Mesendoderm (in vitro differentiated cells): ENCODE measurements at regions not wholly inside any gene's neighbourhood (a gene's known extent, or its start where the extent isn't known, plus 50 kb on each side); places are given as distances from the start of the nearest gene placed in this dataset.

Experiments
- DNase-seq: peaks from one replicate; pipeline ENCODE4 v3.0.0; 2013
- H2AK5ac ChIP-seq: 2 replicates; pipeline ENCODE4 v1.6.1; 2013; ENCODE audit warnings: low read length, inconsistent platforms
- H2BK120ac ChIP-seq: 2 replicates; pipeline ENCODE4 v1.6.1; 2013; ENCODE audit warnings: low read depth, mild to moderate bottlenecking, low read length, moderate library complexity, mixed read lengths
- H2BK15ac ChIP-seq: replicated peaks from 2 replicates; pipeline ENCODE4 v1.6.1; 2013; ENCODE audit warnings: low read depth, mild to moderate bottlenecking, moderate library complexity
- H2BK5ac ChIP-seq: 2 replicates; pipeline ENCODE4 v1.6.1; 2013; ENCODE audit warnings: low read length, inconsistent platforms
- H3K18ac ChIP-seq: 2 replicates; pipeline ENCODE4 v1.6.1; 2013; ENCODE audit warnings: mild to moderate bottlenecking, low read length, mixed read lengths
- H3K23ac ChIP-seq: one replicate; pipeline ENCODE4 v1.6.1; 2013; ENCODE audit warnings: low read length
- H3K27ac ChIP-seq: 2 replicates; pipeline ENCODE4 v1.5.1; 2013; ENCODE audit warnings: low read depth, mild to moderate bottlenecking, inconsistent platforms, low read length, moderate library complexity
- H3K27me3 ChIP-seq: 2 replicates; pipeline ENCODE4 v1.6.1; 2013; ENCODE audit warnings: low read length, control low read depth, mild to moderate bottlenecking, inconsistent platforms; ENCODE audit not compliant: insufficient read depth, poor library complexity
- H3K36me3 ChIP-seq: 2 replicates; pipeline ENCODE4 v1.6.1; 2013; ENCODE audit warnings: low read length, inconsistent platforms; ENCODE audit not compliant: control insufficient read depth, insufficient read depth
- H3K4ac ChIP-seq: one replicate; pipeline ENCODE4 v1.6.1; 2013; ENCODE audit warnings: low read depth, mild to moderate bottlenecking, low read length, moderate library complexity
- H3K4me1 ChIP-seq: 2 replicates; pipeline ENCODE4 v1.6.1; 2013; ENCODE audit warnings: low read depth, low read length, inconsistent platforms; ENCODE audit not compliant: control insufficient read depth
- H3K4me2 ChIP-seq: 2 replicates; pipeline ENCODE4 v1.6.1; 2013; ENCODE audit warnings: low read length
- H3K4me3 ChIP-seq: 2 replicates; pipeline ENCODE4 v1.5.1; 2013; ENCODE audit warnings: mild to moderate bottlenecking, low read length
- H3K56ac ChIP-seq: one replicate; pipeline ENCODE4 v1.6.1; 2013; ENCODE audit warnings: low read length
- H3K79me1 ChIP-seq: 2 replicates; pipeline ENCODE4 v1.6.1; 2013; ENCODE audit warnings: low read length, inconsistent platforms
- H3K79me2 ChIP-seq: 2 replicates; pipeline ENCODE4 v1.6.1; 2013; ENCODE audit warnings: mild to moderate bottlenecking, low read length; ENCODE audit not compliant: control insufficient read depth, insufficient read depth
- H3K9ac ChIP-seq: 2 replicates; pipeline ENCODE4 v1.6.1; 2013; ENCODE audit warnings: low read length, inconsistent platforms
- H4K5ac ChIP-seq: one replicate; pipeline ENCODE4 v1.6.1; 2013; ENCODE audit warnings: low read length
- H4K8ac ChIP-seq: one replicate; pipeline ENCODE4 v1.6.1; 2013; ENCODE audit warnings: low read depth, mild to moderate bottlenecking, control low read depth, low read length, moderate library complexity
- WGBS: extraction: QIAGEN DNeasy Blood & Tissue Kit; methylation state at CpG from one replicate; pipeline ENCODE4 v1.1.7; 2013; ENCODE audit warnings: low lambda C conversion rate, missing lambda C conversion rate; ENCODE audit not compliant: insufficient coverage; ENCODE audit errors: extremely low coverage; 5-methylcytosine and 5-hydroxymethylcytosine counted together

GRCh38 chr2:239724851-239725550, 300.1 kb downstream of the NDUFA10 start:
- H3K79me1 ChIP-seq = no peaks in the 10 kb centered on the region
- no peak overlapping the region for H4K8ac ChIP-seq
- H3K27me3 ChIP-seq = no peaks in the 10 kb centered on the region
- DNase-seq = no peak
- no peak overlapping the region for H3K9ac ChIP-seq
- no peak overlapping the region for H3K23ac ChIP-seq
- H3K4me3 ChIP-seq = no peak overlapping the region
- no peaks in the 10 kb centered on the region for H3K36me3 ChIP-seq
- no peak overlapping the region for H2BK5ac ChIP-seq
- H3K4me2 ChIP-seq = no peak overlapping the region
- H2BK15ac ChIP-seq = no peak overlapping the region
- H3K4ac ChIP-seq = no peak overlapping the region
- no peak overlapping the region for H3K27ac ChIP-seq
- H4K5ac ChIP-seq = no peak overlapping the region
- no peaks in the 10 kb centered on the region for H3K4me1 ChIP-seq
- no peak overlapping the region for H3K18ac ChIP-seq
- H3K79me2 ChIP-seq = no peaks in the 10 kb centered on the region
- no peak overlapping the region for H2BK120ac ChIP-seq
- no peak overlapping the region for H2AK5ac ChIP-seq
- no CpG with 5 or more reads among the region's 14 CpGs for WGBS
- no peak overlapping the region for H3K56ac ChIP-seq

- no peaks in the 10 kb centered on the region for H3K79me1 ChIP-seq
- no CpG with 5 or more reads among the region's 16 CpGs for WGBS
- H3K18ac ChIP-seq = no peak overlapping the region
- no peak overlapping the region for H3K4me2 ChIP-seq
- no peak overlapping the region for H3K27ac ChIP-seq
- no peak overlapping the region for H2BK120ac ChIP-seq
- DNase-seq = no peak
- no peak overlapping the region for H3K23ac ChIP-seq
- no peak overlapping the region for H2AK5ac ChIP-seq
- H3K4ac ChIP-seq = no peak overlapping the region
- H3K9ac ChIP-seq = no peak overlapping the region
- H2BK15ac ChIP-seq = no peak overlapping the region
- H3K27me3 ChIP-seq = no peaks in the 10 kb centered on the region
- no peak overlapping the region for H4K5ac ChIP-seq
- no peaks in the 10 kb centered on the region for H3K36me3 ChIP-seq
- H3K4me3 ChIP-seq = no peak overlapping the region
- H3K79me2 ChIP-seq = no peaks in the 10 kb centered on the region
- H4K8ac ChIP-seq = no peak overlapping the region
- H2BK5ac ChIP-seq = no peak overlapping the region
- no peak overlapping the region for H3K56ac ChIP-seq
- H3K4me1 ChIP-seq = no peaks in the 10 kb centered on the region
Measured at GRCh38 chr2:239724194-239724849, 300.8 kb downstream of the NDUFA10 start.

- H4K8ac ChIP-seq = no peak overlapping the region
- H3K4ac ChIP-seq = no peak overlapping the region
- no peak overlapping the region for H3K18ac ChIP-seq
- H2AK5ac ChIP-seq = no peak overlapping the region
- H3K79me2 ChIP-seq = no peaks in the 10 kb centered on the region
- H4K5ac ChIP-seq = no peak overlapping the region
- no peak overlapping the region for H2BK5ac ChIP-seq
- H3K9ac ChIP-seq = no peak overlapping the region
- WGBS = no CpG with 5 or more reads among the region's 9 CpGs
- no peak overlapping the region for H3K56ac ChIP-seq
- H2BK15ac ChIP-seq = no peak overlapping the region
- no peaks in the 10 kb centered on the region for H3K36me3 ChIP-seq
- H3K23ac ChIP-seq = no peak overlapping the region
- H3K4me1 ChIP-seq = no peaks in the 10 kb centered on the region
- H3K27ac ChIP-seq = no peak overlapping the region
- DNase-seq = no peak
- no peaks in the 10 kb centered on the region for H3K79me1 ChIP-seq
- H3K27me3 ChIP-seq = no peaks in the 10 kb centered on the region
- no peak overlapping the region for H3K4me2 ChIP-seq
- no peak overlapping the region for H3K4me3 ChIP-seq
- no peak overlapping the region for H2BK120ac ChIP-seq
Measured at GRCh38 chr2:239723486-239724193, 301.5 kb downstream of the NDUFA10 start.

- Histone ChIP-seq H4K5ac (no peak overlapping the region), H3K4me3 (no peak overlapping the region), H3K4me2 (no peak overlapping the region)
Measured at GRCh38 chr2:239722760-239723470, 302.2 kb downstream of the NDUFA10 start.

GRCh38 chr2:239721991-239722759, 303.0 kb downstream of the NDUFA10 start:
- Histone ChIP-seq H3K27ac (no peak overlapping the region), H3K27me3 (no peaks in the 10 kb centered on the region), H3K4me1 (no peaks in the 10 kb centered on the region), H3K56ac (no peak overlapping the region), H3K23ac (no peak overlapping the region), H3K4ac (no peak overlapping the region), H3K79me1 (no peaks in the 10 kb centered on the region), H2BK5ac (no peak overlapping the region), H4K8ac (no peak overlapping the region), H3K18ac (no peak overlapping the region), H2AK5ac (no peak overlapping the region), H2BK15ac (no peak overlapping the region), H3K9ac (no peak overlapping the region), H3K79me2 (no peaks in the 10 kb centered on the region), H3K36me3 (no peaks in the 10 kb centered on the region), H3K4me3 (no peak overlapping the region), H3K4me2 (no peak overlapping the region), H2BK120ac (no peak overlapping the region), H4K5ac (no peak overlapping the region)
- DNase-seq = no peak
- WGBS = no CpG with 5 or more reads among the region's 18 CpGs

More at GRCh38 chr2:239722760-239723470, 302.2 kb downstream of the NDUFA10 start:
- Histone ChIP-seq H4K8ac (no peak overlapping the region), H3K27ac (no peak overlapping the region), H3K9ac (no peak overlapping the region), H3K36me3 (no peaks in the 10 kb centered on the region), H2BK15ac (no peak overlapping the region), H3K18ac (no peak overlapping the region), H3K79me2 (no peaks in the 10 kb centered on the region), H2BK120ac (no peak overlapping the region), H3K23ac (no peak overlapping the region), H2BK5ac (no peak overlapping the region), H3K4ac (no peak overlapping the region), H2AK5ac (no peak overlapping the region), H3K27me3 (no peaks in the 10 kb centered on the region), H3K56ac (no peak overlapping the region), H3K79me1 (no peaks in the 10 kb centered on the region), H3K4me1 (no peaks in the 10 kb centered on the region)
- no peak for DNase-seq
- WGBS = no CpG with 5 or more reads among the region's 16 CpGs
